AG09309 (cell line): ENCODE measurements at regions not wholly inside any gene's neighbourhood (a gene's known extent, or its start where the extent isn't known, plus 50 kb on each side); places are given as distances from the start of the nearest gene placed in this dataset.

Experiments used
- DNase-seq: peaks from one replicate; pipeline ENCODE4 v3.0.0-alpha.2; 2010; ENCODE audit warnings: low read depth
- H3K4me3 ChIP-seq: 2 replicates; pipeline ENCODE4 v1.5.1; 2011; ENCODE audit warnings: mild to moderate bottlenecking, low read depth, low read length, moderate library complexity; ENCODE audit not compliant: control insufficient read depth
- CTCF ChIP-seq: IDR thresholded peaks from 2 replicates; pipeline ENCODE4 v1.5.1; 2011; ENCODE audit warnings: mild to moderate bottlenecking, low read depth, low read length, inconsistent platforms; ENCODE audit not compliant: insufficient read depth, control insufficient read depth; ENCODE audit errors: missing control alignments

GRCh38 chr21:26784974-26785373 is 60.2 kb downstream of the ADAMTS1 start:
- no peak for TF ChIP-seq CTCF
- DNase-seq, result no peak

DNA sequence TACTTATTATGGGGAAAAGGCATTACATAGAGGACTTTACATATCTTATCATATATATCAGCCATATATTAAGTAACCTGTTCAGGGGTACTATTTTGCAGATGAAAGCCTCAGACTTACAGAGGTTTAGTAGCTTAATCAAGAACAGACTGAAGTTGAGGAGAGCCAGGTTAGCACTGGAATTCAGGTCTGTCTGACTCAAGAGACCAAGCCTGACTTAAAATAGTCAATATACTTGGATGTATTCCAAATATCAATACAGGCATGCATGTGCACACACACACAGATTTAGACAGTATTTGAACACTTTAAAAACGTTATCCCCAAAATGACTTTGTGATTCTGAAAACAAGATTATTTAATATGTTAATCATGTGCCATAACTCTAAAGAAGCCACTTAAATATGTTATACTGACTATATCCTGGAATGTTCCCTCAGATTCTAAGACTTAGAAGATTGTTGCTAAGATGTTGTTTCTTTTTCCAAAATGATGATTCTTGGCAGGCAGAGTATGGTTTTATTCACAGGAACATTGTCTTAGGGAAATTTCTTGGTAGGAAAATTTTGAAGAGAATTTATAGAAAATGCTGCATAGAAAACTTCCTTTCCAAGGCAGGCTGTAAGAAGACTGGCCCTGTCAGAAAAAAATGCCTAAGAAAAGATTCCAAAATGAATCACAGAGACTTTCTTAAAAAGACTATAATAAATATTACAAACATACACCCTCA is 61.6 kb downstream of the ADAMTS1 start:
- H3K4me3 ChIP-seq, result no peak overlapping the region
- no peak for TF ChIP-seq CTCF
- DNase-seq, result no peak

More at GRCh38 chr21:26784974-26785373, 60.2 kb downstream of the ADAMTS1 start:
- no peak overlapping the region for H3K4me3 ChIP-seq

DNA sequence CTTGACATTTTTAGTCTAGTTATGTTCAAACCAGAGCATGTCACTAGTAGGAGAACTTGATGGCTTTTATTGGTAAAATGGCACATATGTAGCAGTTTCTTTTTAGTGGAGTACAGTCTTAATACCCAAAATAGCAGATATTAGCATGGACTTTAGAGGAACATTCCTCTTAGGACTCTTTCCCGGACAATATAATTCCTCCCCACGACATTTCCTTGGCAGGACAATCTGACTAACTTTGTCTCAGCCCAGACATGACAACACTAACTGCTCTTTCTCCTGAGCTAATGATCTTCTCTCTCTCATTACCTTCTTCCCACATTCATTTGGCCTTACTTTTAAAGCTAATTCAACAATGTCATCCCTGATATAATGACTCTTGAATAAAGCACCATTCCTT is 62.5 kb downstream of the ADAMTS1 start:
- DNase-seq, result no peak
- H3K4me3 ChIP-seq, result no peak overlapping the region
- no peak for TF ChIP-seq CTCF

DNA sequence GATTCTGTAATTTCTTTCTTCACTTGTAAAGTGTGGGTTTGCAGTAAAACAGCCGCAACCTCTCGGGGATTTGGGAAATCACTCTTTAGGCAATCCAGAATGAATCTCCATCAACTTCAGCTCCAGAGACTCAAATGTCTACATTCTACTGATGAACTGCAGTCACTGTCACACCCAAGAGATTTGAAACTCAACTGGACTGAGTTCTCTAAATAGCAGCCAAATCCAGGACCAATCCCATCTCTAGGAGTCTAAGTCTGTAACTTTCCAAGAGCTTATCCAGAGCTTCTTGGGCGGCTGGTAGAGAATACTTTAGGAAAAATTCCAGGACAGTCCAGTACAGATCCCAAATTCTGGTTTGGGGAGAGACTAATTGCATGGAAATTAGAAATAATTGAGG is 62.9 kb downstream of the ADAMTS1 start:
- no peak for TF ChIP-seq CTCF
- no peak overlapping the region for H3K4me3 ChIP-seq
- no peak for DNase-seq

DNA sequence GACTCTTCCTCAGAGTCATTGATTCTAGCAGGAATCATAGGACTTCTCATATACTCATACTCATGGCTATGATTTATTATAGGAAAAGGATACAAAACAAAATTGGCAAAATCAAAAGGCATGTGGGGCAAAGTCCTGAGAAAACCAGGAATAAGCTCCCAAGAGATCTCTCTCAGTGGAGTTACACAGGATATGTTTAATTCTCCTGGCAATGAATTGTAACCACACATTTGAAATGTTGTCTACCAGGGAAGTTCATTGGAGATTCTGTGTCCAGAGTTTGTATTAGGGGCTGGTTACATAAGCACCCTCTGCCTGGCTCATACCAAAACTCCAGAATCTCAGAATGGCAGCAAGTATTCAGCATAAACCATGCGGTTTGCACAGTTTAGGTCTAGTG is 63.9 kb downstream of the ADAMTS1 start:
- H3K4me3 ChIP-seq, result no peak overlapping the region
- no peak for DNase-seq
- TF ChIP-seq CTCF, result no peak

DNA sequence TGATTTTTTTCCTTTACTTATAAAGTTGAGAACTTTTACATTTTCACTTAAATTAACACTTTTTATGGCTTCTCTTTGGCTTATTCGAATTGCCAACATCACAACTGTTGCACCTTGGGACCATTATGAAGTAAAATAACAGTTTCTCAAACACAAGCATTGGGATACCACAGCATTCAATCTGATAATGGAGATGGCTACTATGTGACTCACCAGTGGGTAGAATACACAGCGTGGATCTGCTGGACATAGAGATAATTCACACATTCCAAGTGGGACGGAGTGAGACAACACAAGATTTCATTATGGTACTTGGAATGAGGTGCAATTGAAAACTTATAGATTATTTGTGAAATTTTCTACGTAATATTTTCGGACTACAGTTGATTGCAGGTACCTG is 68.0 kb downstream of the ADAMTS1 start:
- DNase-seq, result no peak
- TF ChIP-seq CTCF, result no peak

GRCh38 chr21:26776310-26777021 is 68.7 kb downstream of the ADAMTS1 start:
- TF ChIP-seq CTCF, result no peak
- no peak overlapping the region for H3K4me3 ChIP-seq

More for the DNA sequence above, 68.0 kb downstream of the ADAMTS1 start:
- no peak overlapping the region for H3K4me3 ChIP-seq

More at GRCh38 chr21:26776310-26777021, 68.7 kb downstream of the ADAMTS1 start:
- DNase-seq, result no peak
